GM19099 (cell line): ENCODE measurements at regions not wholly inside any gene's neighbourhood (a gene's known extent, or its start where the extent isn't known, plus 50 kb on each side); places are given as distances from the start of the nearest gene placed in this dataset.

ENCODE experiments used
- POLR2A ChIP-seq: IDR thresholded peaks from 3 replicates; pipeline ENCODE4 v1.6.1; 2011; ENCODE audit warnings: low read depth; ENCODE audit not compliant: insufficient read length; ENCODE audit errors: extremely low read depth

DNA sequence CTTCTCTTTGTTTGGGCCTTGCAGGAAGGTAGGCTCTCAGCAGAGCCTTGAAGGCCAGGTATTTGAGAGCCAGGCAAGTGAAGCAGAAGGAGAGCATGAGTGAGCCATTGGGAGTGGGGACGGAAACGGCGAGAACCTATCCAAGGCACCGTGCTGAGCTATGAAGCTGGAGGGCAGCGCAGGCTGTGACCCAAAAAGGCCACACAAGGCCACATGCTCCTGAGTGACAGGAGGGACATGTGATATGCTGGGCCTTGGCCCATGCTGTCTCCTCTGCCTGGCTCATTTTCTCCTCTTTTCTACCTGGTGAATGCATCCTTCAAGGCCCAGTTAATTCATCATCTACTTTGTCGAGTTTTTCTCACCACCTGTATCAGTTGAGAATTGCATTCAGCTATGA, 136.3 kb downstream of the PALM2AKAP2 start:
- TF ChIP-seq POLR2A = no peak

DNA sequence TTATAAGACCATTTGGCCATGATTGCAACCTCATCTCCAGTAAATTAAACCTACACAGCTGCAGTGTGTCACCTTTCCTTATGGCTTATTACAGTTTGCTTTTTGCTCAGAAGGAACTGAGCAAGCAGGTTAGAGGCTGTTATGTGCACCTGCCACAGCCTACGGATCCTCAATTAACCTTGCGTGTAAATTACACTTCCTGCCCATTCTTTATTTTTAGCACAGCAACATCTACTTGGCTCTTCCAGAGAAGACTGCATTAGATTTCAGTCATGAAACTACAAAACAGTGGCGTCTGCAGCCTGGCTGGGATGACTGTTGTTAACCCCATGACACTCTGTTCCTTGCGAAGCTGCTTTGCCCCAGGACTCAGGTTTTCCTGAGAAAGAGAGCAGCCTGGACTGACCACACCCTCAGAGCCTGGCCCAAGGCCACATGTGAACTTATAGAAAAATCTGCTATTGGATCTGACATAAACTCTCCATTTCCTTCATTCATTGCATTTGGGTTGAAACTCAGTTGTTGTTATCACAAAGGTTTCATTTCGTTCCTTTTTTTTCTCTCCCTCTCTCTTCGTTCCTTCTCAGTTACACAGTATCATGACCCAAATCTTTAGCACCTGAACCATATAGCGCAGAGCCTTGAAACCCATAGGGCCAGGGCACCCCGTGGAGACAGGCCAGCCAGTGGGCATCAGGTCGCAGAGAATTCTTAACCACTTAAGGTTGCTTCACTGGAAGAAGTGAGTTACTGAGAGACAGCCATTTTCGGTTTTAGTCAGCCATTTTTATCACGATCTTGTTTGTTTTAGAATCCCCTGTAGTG, 138.6 kb downstream of the PALM2AKAP2 start:
- no peak for TF ChIP-seq POLR2A

DNA sequence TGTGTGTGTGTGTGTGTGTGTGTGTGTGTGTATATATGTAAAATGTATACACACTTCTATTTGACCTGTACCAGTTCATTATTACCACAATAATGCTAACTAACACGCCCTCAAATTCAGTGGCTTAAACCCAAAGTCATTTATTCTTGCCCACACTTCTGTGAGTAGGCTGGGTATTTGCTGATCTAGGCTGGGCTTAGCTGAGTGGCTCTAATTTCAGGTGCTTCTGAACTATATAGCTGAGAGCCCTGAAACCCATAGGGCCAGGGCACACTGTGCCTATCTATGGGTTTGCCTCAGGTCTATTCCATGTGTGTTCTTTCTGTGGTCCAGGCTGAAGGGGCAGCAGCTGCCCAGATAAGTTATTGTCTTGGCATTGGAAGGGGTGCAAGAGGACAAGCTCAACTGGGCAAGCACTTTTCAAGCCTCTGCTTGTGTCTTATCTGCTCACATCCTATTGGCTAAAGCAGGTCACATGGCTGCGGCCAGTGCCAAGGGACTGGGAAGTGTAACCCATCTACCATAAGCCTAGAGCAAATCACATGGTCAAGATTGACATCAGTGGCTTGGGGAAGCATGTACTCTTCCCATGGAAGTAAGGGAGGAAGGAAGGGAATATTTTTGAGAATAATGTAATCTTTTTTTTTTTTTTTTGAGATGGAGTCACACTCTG, 139.9 kb downstream of the PALM2AKAP2 start:
- no peak for TF ChIP-seq POLR2A

DNA sequence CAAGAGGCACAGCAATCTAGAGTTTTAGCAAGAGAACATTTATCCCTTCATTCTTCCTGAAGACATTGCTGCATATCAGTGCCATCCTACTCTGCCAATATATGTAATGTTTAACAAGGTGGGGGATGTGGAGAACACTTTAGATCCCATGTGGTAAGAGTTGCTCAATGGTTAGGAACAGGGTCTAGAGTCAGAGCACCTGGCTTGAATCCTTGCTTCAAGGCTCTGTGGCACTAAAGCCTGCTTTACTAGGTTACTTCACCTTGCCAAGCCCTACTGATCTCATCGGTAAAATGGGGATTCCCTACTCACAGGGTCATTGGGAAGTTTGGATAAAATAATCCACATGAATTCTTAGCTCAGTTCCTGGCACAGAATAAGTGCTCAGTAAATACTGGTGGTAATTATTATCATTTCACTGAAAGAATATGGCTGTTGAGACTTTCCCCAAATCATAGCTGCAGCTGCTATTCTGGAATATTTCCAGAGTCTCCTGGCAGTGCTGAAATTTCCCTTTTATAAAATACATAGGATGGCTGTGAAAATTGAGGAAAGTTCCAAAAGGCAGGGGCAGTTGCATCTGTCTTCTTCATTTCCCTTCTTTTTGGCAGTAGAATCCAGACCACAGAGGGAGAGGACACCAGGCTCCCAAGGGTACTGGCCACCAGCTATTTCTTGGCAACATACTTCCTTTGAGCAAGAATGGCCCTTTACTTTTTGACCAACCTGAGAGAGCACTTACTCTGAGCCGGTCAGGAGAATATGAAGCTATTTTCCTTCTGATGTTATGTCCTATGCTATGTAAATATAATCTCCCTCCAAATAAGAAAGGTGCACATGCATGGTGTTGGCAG, 142.8 kb downstream of the PALM2AKAP2 start:
- no peak for TF ChIP-seq POLR2A

DNA sequence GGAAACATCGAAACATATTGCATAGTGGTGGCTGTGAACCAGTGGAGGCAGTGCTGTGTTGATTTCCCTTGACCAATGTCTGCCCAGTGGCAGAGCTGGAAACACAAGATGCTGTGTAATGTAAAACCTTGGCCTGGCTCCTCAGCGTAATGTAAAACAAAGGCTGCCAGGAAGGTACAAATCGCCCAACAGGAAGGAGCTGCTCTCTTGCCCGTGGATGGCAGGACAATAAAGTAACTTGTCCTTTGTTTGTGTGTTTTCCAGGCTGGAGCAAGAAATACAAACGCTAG, 143.4 kb downstream of the PALM2AKAP2 start:
- TF ChIP-seq POLR2A = no peak

DNA sequence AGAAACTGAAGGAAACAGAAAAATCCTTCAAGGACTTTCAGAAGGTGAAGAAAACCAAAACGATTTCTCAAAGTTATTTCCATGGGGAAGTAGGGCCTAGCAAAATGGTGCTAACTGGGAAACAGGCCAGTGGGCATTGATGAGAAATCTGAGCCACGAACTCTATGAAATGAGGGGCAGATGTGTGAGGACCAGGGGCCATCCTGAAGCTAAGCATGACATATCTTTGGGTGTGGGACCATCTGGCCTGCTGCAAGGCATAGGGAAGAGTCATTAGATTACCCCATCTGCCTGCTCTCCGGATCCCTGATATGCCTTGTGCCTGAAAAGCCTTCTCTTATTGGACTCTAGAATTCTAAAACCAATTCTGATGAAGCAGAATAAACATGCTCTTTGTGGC, 143.8 kb downstream of the PALM2AKAP2 start:
- TF ChIP-seq POLR2A = no peak

DNA sequence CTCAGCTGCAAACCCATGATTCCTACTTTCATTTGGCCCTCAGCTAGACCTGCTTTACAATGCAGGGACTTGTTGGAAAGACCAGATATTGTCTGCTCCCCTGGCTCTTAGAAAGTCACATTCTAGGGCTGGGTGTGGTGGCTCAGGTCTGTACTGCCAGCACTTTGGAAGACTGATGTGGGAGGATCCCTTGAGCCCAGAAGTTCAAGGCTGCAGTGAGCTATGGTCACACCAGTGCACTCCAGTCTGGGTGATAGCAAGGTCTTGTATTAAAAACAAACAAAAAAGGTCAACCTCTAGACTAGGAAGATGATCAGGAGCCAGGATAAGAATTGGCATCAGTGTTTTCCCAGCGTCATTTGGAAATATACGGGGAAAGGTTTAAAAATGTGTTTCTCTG, 145.8 kb downstream of the PALM2AKAP2 start:
- no peak for TF ChIP-seq POLR2A

DNA sequence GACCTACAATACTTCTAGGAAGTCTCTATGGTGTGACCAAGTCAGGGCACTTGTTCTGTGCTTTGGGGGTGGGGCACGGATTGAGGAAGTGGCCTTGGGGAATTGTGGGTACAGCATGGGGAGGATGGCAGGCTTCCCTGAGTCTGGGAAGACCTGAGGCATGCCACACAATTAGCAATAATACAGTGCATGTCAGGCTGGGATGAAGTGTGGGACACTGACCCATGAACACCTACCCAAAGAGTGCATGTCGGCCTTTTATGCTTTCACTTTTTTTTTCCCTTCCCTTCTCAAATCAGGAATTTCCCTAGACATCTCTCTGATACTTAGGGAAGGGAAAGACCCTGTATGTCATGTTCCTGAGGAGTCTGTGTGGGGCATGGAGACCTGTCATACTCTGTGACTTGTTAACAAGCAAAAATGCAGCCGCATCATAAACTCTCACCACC, 146.4 kb downstream of the PALM2AKAP2 start:
- TF ChIP-seq POLR2A = no peak

DNA sequence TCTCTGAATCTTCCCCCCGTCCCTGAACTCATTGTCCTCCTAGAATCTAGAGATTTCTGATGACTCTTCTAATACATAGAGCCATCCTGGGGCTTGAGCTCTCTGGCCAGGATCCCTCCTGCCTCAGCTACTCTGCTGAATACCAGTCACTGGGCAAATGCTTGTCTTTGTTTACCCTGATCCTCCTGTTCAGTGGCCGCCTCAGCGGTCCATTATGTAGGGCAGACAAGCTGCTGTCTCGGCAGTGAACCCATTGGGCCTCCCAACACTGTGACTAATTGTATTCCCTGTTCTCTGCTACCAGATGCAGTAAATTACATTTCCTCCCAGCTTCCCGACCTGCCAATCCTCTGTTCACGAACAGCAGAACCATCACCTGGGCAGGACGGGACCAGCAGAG, 151.6 kb downstream of the PALM2AKAP2 start:
- TF ChIP-seq POLR2A = no peak

DNA sequence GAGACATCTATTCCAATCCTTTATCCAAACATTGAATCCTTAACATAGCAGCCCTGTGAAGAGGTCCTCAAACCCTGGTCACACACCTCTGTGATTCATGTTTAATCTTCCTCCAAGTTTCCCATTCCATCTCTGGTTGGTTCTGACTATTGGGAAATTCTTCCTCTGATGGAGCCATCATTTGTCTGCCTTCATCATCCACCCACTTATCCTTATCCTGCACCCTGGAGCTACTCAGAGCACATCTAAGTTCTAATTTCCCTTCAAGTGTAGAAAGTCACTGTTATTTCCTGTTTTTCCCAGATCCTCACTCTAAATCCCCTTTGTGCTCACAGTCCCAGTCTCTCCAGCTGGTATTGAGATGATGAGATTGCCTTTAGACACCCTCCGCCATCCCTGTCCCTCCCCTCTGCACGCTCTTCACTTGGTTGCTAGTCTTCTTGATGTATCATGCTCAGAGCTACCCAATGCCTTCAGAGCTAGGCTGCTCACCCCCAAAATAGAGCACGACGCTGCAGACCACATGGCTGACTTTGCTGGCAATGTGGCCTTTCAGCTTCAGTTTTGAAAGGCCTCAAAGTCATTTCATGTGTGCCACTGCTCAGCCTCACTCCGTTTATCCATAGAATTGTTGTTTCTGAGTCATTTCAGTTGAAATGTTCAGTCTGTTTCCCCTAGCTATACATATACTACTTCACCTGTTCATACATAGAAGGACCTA, 154.3 kb downstream of the PALM2AKAP2 start:
- TF ChIP-seq POLR2A = no peak

DNA sequence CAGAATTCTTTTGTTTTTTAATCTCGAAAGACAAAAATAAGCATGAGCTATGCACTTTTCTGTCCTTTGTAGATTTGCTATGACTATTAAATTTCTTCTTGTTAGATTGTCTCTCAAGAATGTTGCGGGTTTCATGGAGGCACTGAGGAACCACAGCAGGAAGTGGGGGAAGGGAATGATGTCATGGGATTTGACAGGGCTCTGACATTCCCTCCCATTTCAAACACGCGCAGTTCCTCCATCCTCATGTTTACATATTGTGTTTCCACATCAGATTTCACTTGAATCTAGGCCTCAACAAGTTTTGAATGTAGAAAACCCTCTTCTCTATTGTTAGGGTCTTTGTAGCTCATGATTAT, 154.8 kb downstream of the PALM2AKAP2 start:
- TF ChIP-seq POLR2A = no peak

DNA sequence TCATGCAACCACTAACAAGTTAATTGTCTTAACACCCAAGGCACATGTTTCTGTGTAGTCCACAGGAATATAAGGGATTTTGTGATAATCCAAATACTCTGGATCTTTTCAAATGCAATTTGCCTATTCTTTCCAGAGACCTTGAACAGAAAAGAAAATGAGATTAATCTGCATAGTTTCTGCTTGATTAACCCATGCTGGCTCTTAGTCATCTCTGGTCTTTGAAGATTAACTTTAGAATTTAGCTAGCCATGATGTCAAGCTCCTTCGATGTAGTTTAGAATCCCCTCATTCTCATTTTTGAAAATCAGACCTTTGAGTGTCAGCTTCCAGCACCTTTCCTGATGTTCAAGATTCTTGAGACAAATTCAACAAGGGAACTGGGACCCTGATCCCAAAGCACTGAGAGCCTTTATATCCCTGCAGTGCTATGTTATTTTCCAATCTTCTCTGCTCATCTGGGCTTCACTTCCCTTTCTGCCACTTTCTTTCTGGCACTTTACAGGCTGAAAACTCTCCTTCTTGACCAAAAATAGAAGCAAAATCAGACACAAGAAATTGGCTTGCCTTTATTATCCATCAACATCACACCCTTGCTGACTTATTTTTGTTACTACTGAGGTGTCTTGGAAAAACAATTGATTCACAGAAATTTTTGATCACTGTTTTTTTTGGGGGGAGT, 155.5 kb downstream of the PALM2AKAP2 start:
- no peak for TF ChIP-seq POLR2A

DNA sequence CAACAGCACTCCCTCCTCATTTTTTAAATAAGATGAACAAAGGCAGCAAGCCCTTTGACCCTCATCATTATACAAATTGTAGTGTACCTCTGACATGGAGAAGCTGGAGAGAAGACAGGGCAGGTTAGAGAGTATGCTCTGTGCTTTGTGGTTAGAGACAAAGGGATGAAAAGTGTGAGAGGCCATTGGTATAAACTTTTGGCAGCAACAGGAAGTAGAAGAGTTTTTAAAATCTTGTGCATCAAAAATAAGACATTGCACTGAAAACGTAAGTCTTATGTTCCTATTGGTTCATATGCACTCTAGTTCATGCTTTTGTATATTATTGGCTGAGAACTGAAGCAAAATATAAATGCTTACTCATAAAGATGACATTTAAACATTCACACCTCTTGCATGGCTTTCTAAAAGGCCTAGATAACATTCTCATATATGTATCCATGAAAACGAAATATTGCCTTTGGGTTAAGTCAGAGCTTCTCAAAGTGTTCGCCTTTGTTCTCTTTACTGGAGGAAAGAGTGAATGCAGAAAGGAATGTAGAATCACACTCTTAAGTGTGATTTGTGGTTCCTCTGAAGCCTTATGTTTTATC, 158.0 kb downstream of the PALM2AKAP2 start:
- no peak for TF ChIP-seq POLR2A

DNA sequence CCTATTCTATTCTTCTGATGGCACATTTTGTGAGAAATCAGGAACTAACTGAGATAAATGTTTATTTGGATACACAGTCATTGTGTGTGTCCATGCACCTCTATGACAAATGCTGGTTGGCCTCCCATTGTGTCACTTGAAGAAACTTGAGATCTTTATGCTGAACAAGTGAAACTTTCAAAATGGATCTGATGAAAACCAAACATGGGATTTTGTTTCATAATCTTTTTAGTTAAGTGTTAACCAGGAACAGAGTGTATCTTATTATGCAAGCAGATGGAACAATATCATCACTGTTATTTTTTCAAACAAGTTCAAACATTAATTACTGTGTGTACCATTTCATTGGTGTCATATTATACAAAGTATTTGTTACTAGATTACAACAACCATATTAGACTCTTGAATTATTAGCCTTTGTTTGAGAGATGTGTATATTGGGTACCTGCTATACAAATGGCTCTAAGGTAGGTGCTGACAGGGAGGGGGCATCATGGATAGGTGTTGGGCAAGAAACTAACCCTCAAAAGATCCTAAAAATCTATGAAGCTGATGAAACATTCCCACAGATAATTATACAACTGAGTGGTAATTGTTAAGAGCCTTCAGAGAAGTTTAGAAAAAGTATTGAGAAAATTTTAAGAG, 159.8 kb downstream of the PALM2AKAP2 start:
- no peak for TF ChIP-seq POLR2A
